T-cell (primary cell): ENCODE measurements at regions not wholly inside any gene's neighbourhood (a gene's known extent, or its start where the extent isn't known, plus 50 kb on each side); places are given as distances from the start of the nearest gene placed in this dataset.

Source experiments
- ATAC-seq, 4 experiments: fragments of 200-7000 bp in 3 of 4; fragments of 150-1000 bp in 1 of 4; cut with Tn5 transposase; replicated peaks in 1 of 4; 1 replicate in 3 of 4; 2 replicates in 1 of 4; pipeline ENCODE4 v1.10.0; 2021; ENCODE audit warnings: moderate library complexity in 3 of 4, mild to moderate bottlenecking in 2 of 4, moderate number of reproducible peaks in 1 of 4
- CTCF ChIA-PET, 2 donors: fragments of 300-600 bp; sonication (Branson Sonifier 250); formaldehyde crosslinking; loops; one replicate each; lab custom pipeline; 2022; ENCODE audit warnings: antibody characterized with exemption in 2 of 2; lab: Charles Lee
- POLR2A ChIA-PET, 2 donors: fragments of 300-600 bp; sonication (Branson Sonifier 250); formaldehyde crosslinking; loops; one replicate each; lab custom pipeline; 2022; ENCODE audit warnings: antibody characterized with exemption in 2 of 2; lab: Charles Lee
- DNase-seq, 35 experiments: peaks; one replicate each; pipeline versions ENCODE4 v3.0.0 to v3.0.0-alpha.2; 2013 to 2023
- H3K27ac ChIP-seq: one replicate; pipeline ENCODE4 v1.5.1; 2013; ENCODE audit warnings: low read length
- H3K27me3 ChIP-seq, 2 experiments: replicated peaks in 1 of 2; 1 replicate in 1 of 2; 2 replicates in 1 of 2; pipeline versions ENCODE4 v1.6.1 to v1.7.0; 2013; ENCODE audit warnings: low read length in 1 of 2, mixed read lengths in 1 of 2; ENCODE audit not compliant: control insufficient read depth in 2 of 2, insufficient read depth in 2 of 2; ENCODE audit errors: extremely low read depth in 1 of 2
- H3K36me3 ChIP-seq, 2 donors: 1 replicate in 1 of 2; 2 replicates in 1 of 2; pipeline versions ENCODE4 v1.6.1 to v1.7.0; 2013; ENCODE audit warnings: low read length in 1 of 2; ENCODE audit not compliant: control insufficient read depth in 2 of 2, insufficient read depth in 1 of 2; ENCODE audit errors: extremely low read depth in 1 of 2
- H3K4me1 ChIP-seq, 2 experiments: 1 replicate in 1 of 2; 2 replicates in 1 of 2; pipeline versions ENCODE4 v1.6.1 to v1.7.0; 2013; ENCODE audit warnings: low read length in 2 of 2, mixed read lengths in 1 of 2; ENCODE audit not compliant: insufficient read depth in 2 of 2, control insufficient read depth in 1 of 2; ENCODE audit errors: extremely low read depth in 1 of 2
- H3K4me3 ChIP-seq, 2 donors: 1 replicate in 1 of 2; 2 replicates in 1 of 2; pipeline versions ENCODE4 v1.5.1 to v1.7.0; 2013; ENCODE audit warnings: mild to moderate bottlenecking in 2 of 2, low read length in 1 of 2, moderate library complexity in 1 of 2; ENCODE audit not compliant: control insufficient read depth in 1 of 2; ENCODE audit errors: extremely low read depth in 1 of 2
- H3K9me3 ChIP-seq: 2 replicates; pipeline ENCODE4 v1.7.0; 2013
- H3K27ac Mint-ChIP-seq, 2 donors: one replicate each; pipeline ENCODE4 v1.8.0; 2020 to 2021; ENCODE audit warnings: mild to moderate bottlenecking in 2 of 2, mixed read lengths in 2 of 2
- H3K27me3 Mint-ChIP-seq, 2 donors: one replicate each; pipeline ENCODE4 v1.8.0; 2021 to 2022; ENCODE audit warnings: mixed read lengths in 2 of 2
- H3K36me3 Mint-ChIP-seq: one replicate; pipeline ENCODE4 v1.8.0; 2021; ENCODE audit warnings: mixed read lengths
- H3K4me1 Mint-ChIP-seq, 3 donors: one replicate each; pipeline ENCODE4 v1.8.0; 2020 to 2022; ENCODE audit warnings: mixed read lengths in 3 of 3, mild to moderate bottlenecking in 1 of 3
- H3K4me3 Mint-ChIP-seq, 3 donors: one replicate each; pipeline ENCODE4 v1.8.0; 2020 to 2022; ENCODE audit warnings: mild to moderate bottlenecking in 3 of 3, mixed read lengths in 3 of 3, moderate library complexity in 3 of 3
- H3K9me3 Mint-ChIP-seq, 3 donors: one replicate each; pipeline ENCODE4 v1.8.0; 2020 to 2022; ENCODE audit warnings: mixed read lengths in 3 of 3
- WGBS: methylation state at CpG from one replicate; pipeline ENCODE4 v1.1.5; 2013; ENCODE audit warnings: missing lambda C conversion rate; ENCODE audit not compliant: insufficient coverage; 5-methylcytosine and 5-hydroxymethylcytosine counted together

GRCh38 chr13:79775830-79776229 lies 294.9 kb downstream of the NDFIP2 start:
- no peaks in the 10 kb centered on the region for H3K36me3 ChIP-seq
- H3K27me3 Mint-ChIP-seq = peaks cover 0 to 1% of the 10 kb centered on the region in 2 donors
- no peaks in the 10 kb centered on the region for H3K27me3 ChIP-seq
- ChIA-PET CTCF (interaction anchor here in 1 of 2 donors (1.2 kb wide), 1 partner anchor 10 kb away, joined by 3 read pairs; no protein-coding TSS in a partner anchor), POLR2A (no interaction called here)
- no peaks in the 10 kb centered on the region for H3K4me1 ChIP-seq
- ATAC-seq = no peak
- no peak overlapping the region for H3K27ac Mint-ChIP-seq
- no peak overlapping the region for H3K27ac ChIP-seq
- no peak overlapping the region for H3K4me3 ChIP-seq
- no peaks in the 10 kb centered on the region for H3K4me1 Mint-ChIP-seq
- no peak overlapping the region for H3K4me3 Mint-ChIP-seq
- no peak for DNase-seq
- peaks cover 0 to 8% (median 7%) of the 10 kb centered on the region in 3 donors for H3K9me3 Mint-ChIP-seq
- no CpG with 5 or more reads among the region's 1 CpG for WGBS
- no peaks in the 10 kb centered on the region for H3K36me3 Mint-ChIP-seq
- H3K9me3 ChIP-seq = no peaks in the 10 kb centered on the region

- ChIA-PET CTCF (no interaction called here), POLR2A (interaction anchor here in 1 of 2 donors (0.5 kb wide), 1 partner anchor 38 kb away, joined by 5 read pairs; no protein-coding TSS in a partner anchor)
- Mint-ChIP-seq H3K27ac (no peak overlapping the region), H3K4me3 (no peak overlapping the region), H3K9me3 (peaks cover 0 to 9% (median 9%) of the 10 kb centered on the region in 3 donors), H3K4me1 (no peaks in the 10 kb centered on the region), H3K27me3 (peaks cover 0 to 1% of the 10 kb centered on the region in 2 donors), H3K36me3 (no peaks in the 10 kb centered on the region)
- H3K4me3 ChIP-seq = no peak overlapping the region
- no peak for ATAC-seq
- no CpG with 5 or more reads among the region's 1 CpG for WGBS
- no peaks in the 10 kb centered on the region for H3K9me3 ChIP-seq
- H3K36me3 ChIP-seq = no peaks in the 10 kb centered on the region
- H3K27ac ChIP-seq = no peak overlapping the region
- no peaks in the 10 kb centered on the region for H3K4me1 ChIP-seq
- no peak for DNase-seq
- no peaks in the 10 kb centered on the region for H3K27me3 ChIP-seq
Measured at GRCh38 chr13:79772811-79773210, 291.9 kb downstream of the NDFIP2 start.

DNA sequence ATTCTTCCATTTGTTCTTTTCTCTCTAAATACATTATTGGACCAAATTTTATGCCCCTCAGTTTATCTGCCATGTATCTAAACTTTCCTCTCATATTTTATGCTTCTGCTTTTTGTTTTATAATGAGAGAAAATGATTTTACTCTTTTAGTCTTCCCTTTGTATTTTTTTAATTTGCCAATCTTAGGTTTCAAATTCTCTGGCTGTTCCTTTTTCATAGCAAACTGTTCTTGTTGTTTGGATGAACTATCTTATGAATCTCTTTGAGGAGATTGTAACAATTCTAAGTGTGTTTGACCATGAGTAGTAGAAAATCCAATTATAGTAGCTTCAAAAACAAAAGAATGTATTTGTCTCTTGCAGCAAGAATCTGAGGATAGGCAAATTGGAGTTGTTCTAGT lies 290.5 kb downstream of the NDFIP2 start:
- Histone ChIP-seq H3K36me3 (no peaks in the 10 kb centered on the region), H3K27ac (no peak overlapping the region), H3K9me3 (no peaks in the 10 kb centered on the region), H3K4me3 (no peak overlapping the region), H3K4me1 (no peaks in the 10 kb centered on the region), H3K27me3 (no peaks in the 10 kb centered on the region)
- H3K9me3 Mint-ChIP-seq = peaks cover 0 to 9% (median 9%) of the 10 kb centered on the region in 3 donors
- DNase-seq (no peak), ATAC-seq (no peak)
- ChIA-PET POLR2A (no interaction called here), CTCF (no interaction called here)
- H3K36me3 Mint-ChIP-seq = no peaks in the 10 kb centered on the region
- no peak overlapping the region for H3K4me3 Mint-ChIP-seq
- no peak overlapping the region for H3K27ac Mint-ChIP-seq
- H3K27me3 Mint-ChIP-seq = peaks cover 0 to 1% of the 10 kb centered on the region in 2 donors
- no peaks in the 10 kb centered on the region for H3K4me1 Mint-ChIP-seq

GRCh38 chr13:79770056-79770455 lies 289.1 kb downstream of the NDFIP2 start:
- no peak overlapping the region for H3K4me3 ChIP-seq
- ATAC-seq (no peak), DNase-seq (no peak)
- H3K9me3 ChIP-seq = no peaks in the 10 kb centered on the region
- H3K27ac ChIP-seq = no peak overlapping the region
- Mint-ChIP-seq H3K27me3 (peaks cover 0 to 1% of the 10 kb centered on the region in 2 donors), H3K4me1 (no peaks in the 10 kb centered on the region), H3K9me3 (peaks cover 4 to 9% (median 9%) of the 10 kb centered on the region in 3 donors), H3K4me3 (no peak overlapping the region), H3K27ac (no peak overlapping the region), H3K36me3 (no peaks in the 10 kb centered on the region)
- ChIA-PET CTCF (no interaction called here), POLR2A (no interaction called here)
- no CpG with 5 or more reads among the region's 1 CpG for WGBS
- H3K4me1 ChIP-seq = no peaks in the 10 kb centered on the region
- no peaks in the 10 kb centered on the region for H3K27me3 ChIP-seq
- no peaks in the 10 kb centered on the region for H3K36me3 ChIP-seq

GRCh38 chr13:79767126-79767525 lies 286.2 kb downstream of the NDFIP2 start:
- Mint-ChIP-seq H3K4me3 (no peak overlapping the region), H3K27me3 (no peaks in the 10 kb centered on the region), H3K4me1 (no peaks in the 10 kb centered on the region), H3K27ac (no peak overlapping the region), H3K9me3 (peaks cover 4 to 13% (median 9%) of the 10 kb centered on the region in 3 donors), H3K36me3 (no peaks in the 10 kb centered on the region)
- ATAC-seq (no peak), DNase-seq (no peak)
- Histone ChIP-seq H3K9me3 (no peaks in the 10 kb centered on the region), H3K27me3 (no peaks in the 10 kb centered on the region), H3K27ac (no peak overlapping the region), H3K4me3 (no peak overlapping the region), H3K4me1 (no peaks in the 10 kb centered on the region), H3K36me3 (no peaks in the 10 kb centered on the region)
- no CpG with 5 or more reads among the region's 2 CpGs for WGBS
- CTCF ChIA-PET = no interaction called here
- POLR2A ChIA-PET = no interaction called here

DNA sequence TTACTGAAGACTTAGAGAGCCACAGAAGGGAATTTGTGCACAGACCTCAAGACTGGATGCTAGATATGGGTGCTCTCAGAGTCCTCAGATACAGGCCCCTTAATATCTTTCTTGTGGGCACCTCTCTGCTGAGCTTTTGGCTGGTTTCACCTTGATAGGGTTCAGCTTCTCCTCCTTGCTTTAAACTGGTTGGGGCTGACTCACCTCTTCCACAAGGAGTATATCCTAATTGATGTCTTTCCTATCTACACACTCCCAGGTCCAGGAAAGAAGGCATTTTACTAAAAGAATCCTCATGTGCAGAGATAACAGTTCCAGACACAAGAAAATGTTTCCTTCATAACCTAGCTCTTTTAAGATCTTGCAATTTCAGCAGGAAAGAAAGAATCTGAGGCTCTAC lies 284.4 kb downstream of the NDFIP2 start:
- Mint-ChIP-seq H3K36me3 (no peaks in the 10 kb centered on the region), H3K9me3 (peaks cover 0 to 10% (median 4%) of the 10 kb centered on the region in 3 donors), H3K4me3 (no peak overlapping the region), H3K27ac (no peak overlapping the region), H3K27me3 (no peaks in the 10 kb centered on the region), H3K4me1 (no peaks in the 10 kb centered on the region)
- H3K4me1 ChIP-seq = no peaks in the 10 kb centered on the region
- ChIA-PET POLR2A (no interaction called here), CTCF (no interaction called here)
- no peak overlapping the region for H3K27ac ChIP-seq
- no peak for ATAC-seq
- no peaks in the 10 kb centered on the region for H3K9me3 ChIP-seq
- H3K27me3 ChIP-seq = no peaks in the 10 kb centered on the region
- no peak for DNase-seq
- no peak overlapping the region for H3K4me3 ChIP-seq
- no peaks in the 10 kb centered on the region for H3K36me3 ChIP-seq

- Mint-ChIP-seq H3K4me1 (no peaks in the 10 kb centered on the region), H3K4me3 (no peak overlapping the region), H3K36me3 (no peaks in the 10 kb centered on the region), H3K27me3 (peaks cover 0 to 6% of the 10 kb centered on the region in 2 donors), H3K9me3 (peaks cover 0 to 4% (median 0%) of the 10 kb centered on the region in 3 donors), H3K27ac (no peak overlapping the region)
- Histone ChIP-seq H3K9me3 (no peaks in the 10 kb centered on the region), H3K27ac (no peak overlapping the region), H3K4me1 (no peaks in the 10 kb centered on the region), H3K36me3 (no peaks in the 10 kb centered on the region), H3K4me3 (no peak overlapping the region), H3K27me3 (no peaks in the 10 kb centered on the region)
- no peak for ATAC-seq
- 40% methylated on average over 1 of the region's 3 CpGs for WGBS
- DNase-seq = no peak
- CTCF ChIA-PET = no interaction called here
- POLR2A ChIA-PET = no interaction called here
Measured at GRCh38 chr13:79749984-79750551, 269.1 kb downstream of the NDFIP2 start.
